ENCODE measurements at regions not wholly inside any gene's neighbourhood (a gene's known extent, or its start where the extent isn't known, plus 50 kb on each side); places are given as distances from the start of the nearest gene placed in this dataset.

GRCh38 chr1:115194506-115194905 is 105.2 kb upstream of the TSPAN2 start:
- Histone ChIP-seq H3K4me1 (ENCODE audit: control insufficient read depth, insufficient read depth, low read length) (no peaks in the 10 kb centered on the region), H3K36me3 (ENCODE audit: control insufficient read depth in 2 of 2, insufficient read depth in 1 of 2, low read length in 2 of 2) (no peaks in the 10 kb centered on the region), H3K4me3 (ENCODE audit: low read depth, low read length) (no peak overlapping the region), H3K9me3 (ENCODE audit: control insufficient read depth, insufficient read depth, low read depth, low read length) (no peaks in the 10 kb centered on the region), H3K27ac (ENCODE audit: extremely low read depth, low read depth, low read length) (no peak overlapping the region)
- POLR2A ChIA-PET = no interaction called here
- TF ChIP-seq PATZ1 (tag by site-specific recombination; IDR thresholded peaks at IDR 0.05) = no peak
- TF ChIP-seq, protein P1, sequence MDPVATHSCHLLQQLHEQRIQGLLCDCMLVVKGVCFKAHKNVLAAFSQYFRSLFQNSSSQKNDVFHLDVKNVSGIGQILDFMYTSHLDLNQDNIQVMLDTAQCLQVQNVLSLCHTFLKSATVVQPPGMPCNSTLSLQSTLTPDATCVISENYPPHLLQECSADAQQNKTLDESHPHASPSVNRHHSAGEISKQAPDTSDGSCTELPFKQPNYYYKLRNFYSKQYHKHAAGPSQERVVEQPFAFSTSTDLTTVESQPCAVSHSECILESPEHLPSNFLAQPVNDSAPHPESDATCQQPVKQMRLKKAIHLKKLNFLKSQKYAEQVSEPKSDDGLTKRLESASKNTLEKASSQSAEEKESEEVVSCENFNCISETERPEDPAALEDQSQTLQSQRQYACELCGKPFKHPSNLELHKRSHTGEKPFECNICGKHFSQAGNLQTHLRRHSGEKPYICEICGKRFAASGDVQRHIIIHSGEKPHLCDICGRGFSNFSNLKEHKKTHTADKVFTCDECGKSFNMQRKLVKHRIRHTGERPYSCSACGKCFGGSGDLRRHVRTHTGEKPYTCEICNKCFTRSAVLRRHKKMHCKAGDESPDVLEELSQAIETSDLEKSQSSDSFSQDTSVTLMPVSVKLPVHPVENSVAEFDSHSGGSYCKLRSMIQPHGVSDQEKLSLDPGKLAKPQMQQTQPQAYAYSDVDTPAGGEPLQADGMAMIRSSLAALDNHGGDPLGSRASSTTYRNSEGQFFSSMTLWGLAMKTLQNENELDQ (tag by site-specific recombination; IDR thresholded peaks at IDR 0.05; ENCODE audit: low read depth) = no peak
- no peak for TF ChIP-seq ZNF175 (tag by site-specific recombination; IDR thresholded peaks at IDR 0.05)
- TF ChIP-seq ZNF23 (tag by site-specific recombination; IDR thresholded peaks at IDR 0.05; ENCODE audit: borderline replicate concordance) = no peak
- TF ChIP-seq ZSCAN30 (tag by site-specific recombination; IDR thresholded peaks at IDR 0.05) = no peak
- TF ChIP-seq ZNF658 (tag by site-specific recombination; IDR thresholded peaks at IDR 0.05) = no peak
- TF ChIP-seq ZBTB20 (tag by site-specific recombination; IDR thresholded peaks at IDR 0.05) = no peak
- TF ChIP-seq, protein P2, sequence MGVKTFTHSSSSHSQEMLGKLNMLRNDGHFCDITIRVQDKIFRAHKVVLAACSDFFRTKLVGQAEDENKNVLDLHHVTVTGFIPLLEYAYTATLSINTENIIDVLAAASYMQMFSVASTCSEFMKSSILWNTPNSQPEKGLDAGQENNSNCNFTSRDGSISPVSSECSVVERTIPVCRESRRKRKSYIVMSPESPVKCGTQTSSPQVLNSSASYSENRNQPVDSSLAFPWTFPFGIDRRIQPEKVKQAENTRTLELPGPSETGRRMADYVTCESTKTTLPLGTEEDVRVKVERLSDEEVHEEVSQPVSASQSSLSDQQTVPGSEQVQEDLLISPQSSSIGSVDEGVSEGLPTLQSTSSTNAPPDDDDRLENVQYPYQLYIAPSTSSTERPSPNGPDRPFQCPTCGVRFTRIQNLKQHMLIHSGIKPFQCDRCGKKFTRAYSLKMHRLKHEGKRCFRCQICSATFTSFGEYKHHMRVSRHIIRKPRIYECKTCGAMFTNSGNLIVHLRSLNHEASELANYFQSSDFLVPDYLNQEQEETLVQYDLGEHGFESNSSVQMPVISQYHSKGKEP (tag by site-specific recombination; IDR thresholded peaks at IDR 0.05) = no peak
- TF ChIP-seq ZNF214 (tag by site-specific recombination; IDR thresholded peaks at IDR 0.05; ENCODE audit: borderline replicate concordance) = no peak
- TF ChIP-seq INSM2 (tag by site-specific recombination; IDR thresholded peaks at IDR 0.05) = no peak
- no peak for TF ChIP-seq ZNF341 (tag by site-specific recombination; IDR thresholded peaks at IDR 0.05; ENCODE audit: low read depth)
- CTCF ChIA-PET = no interaction called here

- Histone ChIP-seq H3K9me3 (ENCODE audit: control insufficient read depth, insufficient read depth, low read depth, low read length) (no peaks in the 10 kb centered on the region), H3K36me3 (ENCODE audit: control insufficient read depth in 2 of 2, insufficient read depth in 1 of 2, low read length in 2 of 2) (no peaks in the 10 kb centered on the region), H3K27ac (ENCODE audit: extremely low read depth, low read depth, low read length) (no peak overlapping the region), H3K4me3 (ENCODE audit: low read depth, low read length) (no peak overlapping the region), H3K4me1 (ENCODE audit: control insufficient read depth, insufficient read depth, low read length) (no peaks in the 10 kb centered on the region)
- CTCF ChIA-PET = no interaction called here
- POLR2A ChIA-PET = interaction anchor here (0.6 kb wide), 1 partner anchor 24 kb away, joined by 6 read pairs; no protein-coding TSS in a partner anchor
- no peak for TF ChIP-seq EGR2 (tag by site-specific recombination; IDR thresholded peaks at IDR 0.05; ENCODE audit: low read depth)
- TF ChIP-seq, protein P2 (tag by site-specific recombination; IDR thresholded peaks at IDR 0.05) = no peak
- TF ChIP-seq SP2 (tag by site-specific recombination; IDR thresholded peaks at IDR 0.05) = no peak
- TF ChIP-seq, protein P3, sequence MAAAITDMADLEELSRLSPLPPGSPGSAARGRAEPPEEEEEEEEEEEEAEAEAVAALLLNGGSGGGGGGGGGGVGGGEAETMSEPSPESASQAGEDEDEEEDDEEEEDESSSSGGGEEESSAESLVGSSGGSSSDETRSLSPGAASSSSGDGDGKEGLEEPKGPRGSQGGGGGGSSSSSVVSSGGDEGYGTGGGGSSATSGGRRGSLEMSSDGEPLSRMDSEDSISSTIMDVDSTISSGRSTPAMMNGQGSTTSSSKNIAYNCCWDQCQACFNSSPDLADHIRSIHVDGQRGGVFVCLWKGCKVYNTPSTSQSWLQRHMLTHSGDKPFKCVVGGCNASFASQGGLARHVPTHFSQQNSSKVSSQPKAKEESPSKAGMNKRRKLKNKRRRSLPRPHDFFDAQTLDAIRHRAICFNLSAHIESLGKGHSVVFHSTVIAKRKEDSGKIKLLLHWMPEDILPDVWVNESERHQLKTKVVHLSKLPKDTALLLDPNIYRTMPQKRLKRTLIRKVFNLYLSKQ (tag by site-specific recombination; IDR thresholded peaks at IDR 0.05; ENCODE audit: borderline replicate concordance) = no peak
- no peak for TF ChIP-seq HOXC10 (CRISPR knock-in tag; IDR thresholded peaks at IDR 0.05)
- TF ChIP-seq TRIM28 (IDR thresholded peaks at IDR 0.05; ENCODE audit: borderline replicate concordance, low read length) = no peak
- no peak for TF ChIP-seq ZNF654 (tag by site-specific recombination; IDR thresholded peaks at IDR 0.05; ENCODE audit: low read depth)
- TF ChIP-seq TSHZ1 (tag by site-specific recombination; IDR thresholded peaks at IDR 0.05; ENCODE audit: borderline replicate concordance) = no peak
- no peak for TF ChIP-seq ZBTB1 (tag by site-specific recombination; IDR thresholded peaks at IDR 0.05)
Measured at GRCh38 chr1:115193046-115193828, 103.9 kb upstream of the TSPAN2 start.
